ENCODE measurements at regions not wholly inside any gene's neighbourhood (a gene's known extent, or its start where the extent isn't known, plus 50 kb on each side); places are given as distances from the start of the nearest gene placed in this dataset.

DNA sequence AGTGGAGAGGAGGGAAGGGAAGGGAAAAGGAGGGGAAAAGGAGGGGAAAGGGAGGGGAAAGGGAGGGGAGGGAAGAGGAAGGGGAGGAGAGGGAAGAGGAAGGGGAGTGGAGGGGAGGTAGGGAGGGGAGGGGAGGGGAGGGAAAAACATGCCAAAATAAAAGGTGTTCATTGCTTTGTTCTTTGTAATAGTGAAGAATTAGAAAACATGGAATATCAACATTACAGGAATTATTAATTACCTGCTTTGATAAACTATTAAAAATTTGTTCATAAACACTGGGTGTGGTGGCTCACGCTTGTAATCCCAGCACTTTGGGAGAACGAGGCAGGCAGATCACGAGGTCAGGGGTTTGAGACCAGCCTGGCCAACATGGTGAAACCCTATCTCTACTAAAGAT is 579.2 kb downstream of the MED13L start:
- no peaks in the 10 kb centered on the region for H3K27me3 ChIP-seq (ENCODE audit: insufficient read depth, low read length)
- no peaks in the 10 kb centered on the region for H3K4me1 ChIP-seq (ENCODE audit: insufficient read depth, low read length, severe bottlenecking)

GRCh38 chr12:115697340-115697739 is 580.2 kb downstream of the MED13L start:
- H3K36me3 ChIP-seq (ENCODE audit: insufficient read depth, low read length): no peaks in the 10 kb centered on the region
- no peaks in the 10 kb centered on the region for H3K9me3 ChIP-seq (ENCODE audit: low read length)
- no peaks in the 10 kb centered on the region for H4K20me1 ChIP-seq (ENCODE audit: insufficient read depth, low read length)
- H2AFZ ChIP-seq (ENCODE audit: low read length): no peak overlapping the region
- H3K27ac ChIP-seq (ENCODE audit: low read depth, low read length, poor library complexity, severe bottlenecking): no peak overlapping the region
- no peaks in the 10 kb centered on the region for H3F3A ChIP-seq (ENCODE audit: insufficient read depth, low read length)
- no peaks in the 10 kb centered on the region for H3K9me2 ChIP-seq (ENCODE audit: low read depth, low read length)
- no peaks in the 10 kb centered on the region for H3K4me1 ChIP-seq (ENCODE audit: insufficient read depth, low read length, severe bottlenecking)
- H3K4me3 ChIP-seq (ENCODE audit: low read depth, low read length, poor library complexity, severe bottlenecking): no peak overlapping the region
- H3K79me2 ChIP-seq (ENCODE audit: insufficient read depth, low read length): no peaks in the 10 kb centered on the region
- H3K27me3 ChIP-seq (ENCODE audit: insufficient read depth, low read length): no peaks in the 10 kb centered on the region
- no peak for TF ChIP-seq CTCF (IDR thresholded peaks at IDR 0.05; ENCODE audit: low read length)
- no peak for TF ChIP-seq EZH2 (IDR thresholded peaks at IDR 0.05; ENCODE audit: borderline replicate concordance, low read length)
- no peak overlapping the region for H3K4me2 ChIP-seq (ENCODE audit: low read length)
- no peak overlapping the region for H3K9ac ChIP-seq (ENCODE audit: low read length)

More for the DNA sequence above, 579.2 kb downstream of the MED13L start:
- H3K9ac ChIP-seq (ENCODE audit: low read length): no peak overlapping the region
- H4K20me1 ChIP-seq (ENCODE audit: insufficient read depth, low read length): no peaks in the 10 kb centered on the region
- no peaks in the 10 kb centered on the region for H3K9me2 ChIP-seq (ENCODE audit: low read depth, low read length)
- H2AFZ ChIP-seq (ENCODE audit: low read length): no peak overlapping the region
- H3F3A ChIP-seq (ENCODE audit: insufficient read depth, low read length): no peaks in the 10 kb centered on the region
- no peaks in the 10 kb centered on the region for H3K9me3 ChIP-seq (ENCODE audit: low read length)
- no peak for TF ChIP-seq EZH2 (IDR thresholded peaks at IDR 0.05; ENCODE audit: borderline replicate concordance, low read length)
- no peak for TF ChIP-seq CTCF (IDR thresholded peaks at IDR 0.05; ENCODE audit: low read length)
- no peaks in the 10 kb centered on the region for H3K36me3 ChIP-seq (ENCODE audit: insufficient read depth, low read length)
- no peak overlapping the region for H3K27ac ChIP-seq (ENCODE audit: low read depth, low read length, poor library complexity, severe bottlenecking)
- no peak overlapping the region for H3K4me2 ChIP-seq (ENCODE audit: low read length)
- H3K79me2 ChIP-seq (ENCODE audit: insufficient read depth, low read length): no peaks in the 10 kb centered on the region
- no peak overlapping the region for H3K4me3 ChIP-seq (ENCODE audit: low read depth, low read length, poor library complexity, severe bottlenecking)

GRCh38 chr12:115694564-115694963 is 582.9 kb downstream of the MED13L start:
- Histone ChIP-seq H4K20me1 (ENCODE audit: insufficient read depth, low read length) (no peaks in the 10 kb centered on the region), H3K4me3 (ENCODE audit: low read depth, low read length, poor library complexity, severe bottlenecking) (no peak overlapping the region), H3F3A (ENCODE audit: insufficient read depth, low read length) (no peaks in the 10 kb centered on the region), H3K9me2 (ENCODE audit: low read depth, low read length) (no peaks in the 10 kb centered on the region), H3K9me3 (ENCODE audit: low read length) (no peaks in the 10 kb centered on the region), H2AFZ (ENCODE audit: low read length) (no peak overlapping the region), H3K27ac (ENCODE audit: low read depth, low read length, poor library complexity, severe bottlenecking) (no peak overlapping the region), H3K4me2 (ENCODE audit: low read length) (no peak overlapping the region), H3K27me3 (ENCODE audit: insufficient read depth, low read length) (no peaks in the 10 kb centered on the region), H3K4me1 (ENCODE audit: insufficient read depth, low read length, severe bottlenecking) (no peaks in the 10 kb centered on the region), H3K79me2 (ENCODE audit: insufficient read depth, low read length) (no peaks in the 10 kb centered on the region), H3K36me3 (ENCODE audit: insufficient read depth, low read length) (no peaks in the 10 kb centered on the region), H3K9ac (ENCODE audit: low read length) (no peak overlapping the region)
- TF ChIP-seq EZH2 (IDR thresholded peaks at IDR 0.05; ENCODE audit: borderline replicate concordance, low read length): no peak

- no peaks in the 10 kb centered on the region for H4K20me1 ChIP-seq (ENCODE audit: insufficient read depth, low read length)
- H3K27ac ChIP-seq (ENCODE audit: low read depth, low read length, poor library complexity, severe bottlenecking): no peak overlapping the region
Measured at GRCh38 chr12:115693970-115694369, 583.5 kb downstream of the MED13L start.

More at GRCh38 chr12:115693970-115694369, 583.5 kb downstream of the MED13L start:
- TF ChIP-seq CTCF (IDR thresholded peaks at IDR 0.05; ENCODE audit: low read length) (no peak), EZH2 (IDR thresholded peaks at IDR 0.05; ENCODE audit: borderline replicate concordance, low read length) (no peak)
- no peaks in the 10 kb centered on the region for H3K4me1 ChIP-seq (ENCODE audit: insufficient read depth, low read length, severe bottlenecking)
- H3K9me2 ChIP-seq (ENCODE audit: low read depth, low read length): no peaks in the 10 kb centered on the region
- H3K36me3 ChIP-seq (ENCODE audit: insufficient read depth, low read length): no peaks in the 10 kb centered on the region
- H3F3A ChIP-seq (ENCODE audit: insufficient read depth, low read length): no peaks in the 10 kb centered on the region
- H3K9me3 ChIP-seq (ENCODE audit: low read length): no peaks in the 10 kb centered on the region
- H3K79me2 ChIP-seq (ENCODE audit: insufficient read depth, low read length): no peaks in the 10 kb centered on the region
- no peak overlapping the region for H3K9ac ChIP-seq (ENCODE audit: low read length)
- H2AFZ ChIP-seq (ENCODE audit: low read length): no peak overlapping the region
- no peaks in the 10 kb centered on the region for H3K27me3 ChIP-seq (ENCODE audit: insufficient read depth, low read length)
- H3K4me3 ChIP-seq (ENCODE audit: low read depth, low read length, poor library complexity, severe bottlenecking): no peak overlapping the region
- H3K4me2 ChIP-seq (ENCODE audit: low read length): no peak overlapping the region

Measured in OCI-LY1 (cell line).